ENCODE measurements at regions not wholly inside any gene's neighbourhood (a gene's known extent, or its start where the extent isn't known, plus 50 kb on each side); places are given as distances from the start of the nearest gene placed in this dataset.

DNA sequence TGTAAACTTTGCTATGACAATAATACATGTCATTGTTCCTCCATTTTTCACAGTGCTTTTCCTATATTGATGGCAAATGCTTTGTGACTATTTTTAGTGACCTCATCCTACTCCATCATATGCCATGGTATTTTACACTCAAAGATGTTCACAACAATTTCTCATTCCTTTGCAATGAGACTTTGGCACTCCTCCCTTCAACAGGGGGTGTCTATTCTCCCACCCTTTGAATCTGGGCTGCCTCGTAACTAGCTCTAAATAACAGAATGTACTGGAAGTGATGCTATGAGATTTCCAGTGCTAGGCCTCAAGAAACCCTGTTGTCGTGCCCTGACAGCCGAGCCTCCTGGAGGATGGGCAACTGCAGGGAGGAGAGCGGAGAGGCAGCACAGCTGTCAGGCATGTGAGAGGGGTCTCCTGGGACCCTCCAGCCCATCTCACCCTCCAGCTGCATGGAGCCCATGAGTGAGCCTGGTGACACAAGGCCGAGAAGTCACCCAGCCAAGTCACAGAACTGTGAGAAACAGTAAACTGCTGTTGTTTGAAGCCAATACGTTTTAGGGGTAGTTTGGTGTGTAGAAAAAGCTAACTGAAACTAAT lies 103.1 kb upstream of the APCDD1 start:
- no peaks in the 10 kb centered on the region for H3F3A ChIP-seq (ENCODE audit: low read depth)
- H3K9me3 ChIP-seq (ENCODE audit: insufficient read depth, low read depth, low read length): peaks cover 9% of the 10 kb centered on the region; the same call in 1 of the 2 replicates
- H3K4me1 ChIP-seq (ENCODE audit: insufficient read depth, low read length, poor library complexity, severe bottlenecking): no peaks in the 10 kb centered on the region
- no peaks in the 10 kb centered on the region for H3K36me3 ChIP-seq (ENCODE audit: insufficient read depth, low read length)
- H3K4me2 ChIP-seq (ENCODE audit: low read depth, low read length, poor library complexity, severe bottlenecking): no peak overlapping the region
- H3K79me2 ChIP-seq (ENCODE audit: insufficient read depth, low read length): no peaks in the 10 kb centered on the region
- no peak overlapping the region for H2AFZ ChIP-seq (ENCODE audit: low read length)
- no peaks in the 10 kb centered on the region for H3K27me3 ChIP-seq (ENCODE audit: insufficient read depth, low read length, poor library complexity, severe bottlenecking)
- no peaks in the 10 kb centered on the region for H3K9me2 ChIP-seq (replicated peaks; ENCODE audit: low read depth, low read length)
- no peak overlapping the region for H3K4me3 ChIP-seq (ENCODE audit: low read length, poor library complexity, severe bottlenecking)
- no peak overlapping the region for H3K9ac ChIP-seq (ENCODE audit: low read depth, low read length, poor library complexity, severe bottlenecking)
- no peaks in the 10 kb centered on the region for H4K20me1 ChIP-seq (ENCODE audit: insufficient read depth, low read length, poor library complexity, severe bottlenecking)
- TF ChIP-seq, protein P1, sequence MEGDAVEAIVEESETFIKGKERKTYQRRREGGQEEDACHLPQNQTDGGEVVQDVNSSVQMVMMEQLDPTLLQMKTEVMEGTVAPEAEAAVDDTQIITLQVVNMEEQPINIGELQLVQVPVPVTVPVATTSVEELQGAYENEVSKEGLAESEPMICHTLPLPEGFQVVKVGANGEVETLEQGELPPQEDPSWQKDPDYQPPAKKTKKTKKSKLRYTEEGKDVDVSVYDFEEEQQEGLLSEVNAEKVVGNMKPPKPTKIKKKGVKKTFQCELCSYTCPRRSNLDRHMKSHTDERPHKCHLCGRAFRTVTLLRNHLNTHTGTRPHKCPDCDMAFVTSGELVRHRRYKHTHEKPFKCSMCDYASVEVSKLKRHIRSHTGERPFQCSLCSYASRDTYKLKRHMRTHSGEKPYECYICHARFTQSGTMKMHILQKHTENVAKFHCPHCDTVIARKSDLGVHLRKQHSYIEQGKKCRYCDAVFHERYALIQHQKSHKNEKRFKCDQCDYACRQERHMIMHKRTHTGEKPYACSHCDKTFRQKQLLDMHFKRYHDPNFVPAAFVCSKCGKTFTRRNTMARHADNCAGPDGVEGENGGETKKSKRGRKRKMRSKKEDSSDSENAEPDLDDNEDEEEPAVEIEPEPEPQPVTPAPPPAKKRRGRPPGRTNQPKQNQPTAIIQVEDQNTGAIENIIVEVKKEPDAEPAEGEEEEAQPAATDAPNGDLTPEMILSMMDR (conservative IDR thresholded peaks at IDR 0.05; ENCODE audit: low read length): no peak
- no peak for TF ChIP-seq EZH2phosphoT487 (IDR thresholded peaks at IDR 0.05; ENCODE audit: borderline replicate concordance)

DNA sequence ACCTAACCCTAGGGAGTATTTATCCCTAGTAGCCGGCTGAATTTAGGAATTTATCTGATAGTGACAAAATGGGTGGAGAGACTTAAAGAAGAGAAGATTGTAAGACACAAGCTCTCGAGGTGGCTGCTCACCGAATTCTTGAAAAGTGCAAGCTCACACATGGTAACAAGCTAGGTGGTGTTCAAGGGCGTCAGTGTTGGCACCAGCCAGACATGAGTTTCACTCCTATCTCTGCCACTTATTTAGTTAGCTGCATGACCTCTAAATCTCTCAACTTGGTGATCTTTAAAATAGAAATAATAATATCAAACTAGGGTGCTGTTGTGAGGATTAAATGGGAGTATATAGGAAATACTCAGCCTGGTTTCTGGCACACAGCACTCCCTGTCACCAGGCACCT lies 102.6 kb upstream of the APCDD1 start:
- no peak overlapping the region for H2AFZ ChIP-seq (ENCODE audit: low read length)
- H3K9me3 ChIP-seq (ENCODE audit: insufficient read depth, low read depth, low read length): peaks cover 14% of the 10 kb centered on the region; the same call in 1 of the 2 replicates
- no peaks in the 10 kb centered on the region for H4K20me1 ChIP-seq (ENCODE audit: insufficient read depth, low read length, poor library complexity, severe bottlenecking)
- H3K79me2 ChIP-seq (ENCODE audit: insufficient read depth, low read length): no peaks in the 10 kb centered on the region
- H3K9ac ChIP-seq (ENCODE audit: low read depth, low read length, poor library complexity, severe bottlenecking): no peak overlapping the region
- H3F3A ChIP-seq (ENCODE audit: low read depth): no peaks in the 10 kb centered on the region
- no peak overlapping the region for H3K4me3 ChIP-seq (ENCODE audit: low read length, poor library complexity, severe bottlenecking)
- H3K4me1 ChIP-seq (ENCODE audit: insufficient read depth, low read length, poor library complexity, severe bottlenecking): no peaks in the 10 kb centered on the region
- H3K36me3 ChIP-seq (ENCODE audit: insufficient read depth, low read length): no peaks in the 10 kb centered on the region
- TF ChIP-seq EZH2phosphoT487 (IDR thresholded peaks at IDR 0.05; ENCODE audit: borderline replicate concordance): no peak
- TF ChIP-seq, protein P1 (conservative IDR thresholded peaks at IDR 0.05; ENCODE audit: low read length): no peak
- no peaks in the 10 kb centered on the region for H3K9me2 ChIP-seq (replicated peaks; ENCODE audit: low read depth, low read length)
- H3K27me3 ChIP-seq (ENCODE audit: insufficient read depth, low read length, poor library complexity, severe bottlenecking): no peaks in the 10 kb centered on the region
- no peak overlapping the region for H3K4me2 ChIP-seq (ENCODE audit: low read depth, low read length, poor library complexity, severe bottlenecking)

DNA sequence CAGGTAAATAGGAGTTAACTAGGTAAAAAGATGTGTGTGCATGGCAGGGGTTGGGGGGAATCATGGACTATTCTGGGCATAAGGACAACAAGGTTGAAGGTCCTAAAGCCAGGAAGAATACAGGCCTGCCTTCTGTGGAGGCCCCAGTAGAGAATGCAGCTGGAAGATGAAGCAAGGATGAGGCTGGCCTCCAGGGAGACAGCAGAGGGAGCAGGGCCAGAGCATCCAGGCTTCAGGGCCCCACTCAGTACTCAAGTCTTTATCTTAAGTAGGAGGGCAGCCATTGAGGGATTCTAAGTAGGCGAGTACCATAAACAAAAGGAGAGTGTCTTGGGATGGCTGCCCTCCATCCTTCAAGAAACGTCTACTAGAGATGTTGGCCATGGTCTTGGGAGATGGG lies 101.8 kb upstream of the APCDD1 start:
- Histone ChIP-seq H3K9me2 (replicated peaks; ENCODE audit: low read depth, low read length) (no peaks in the 10 kb centered on the region), H3K36me3 (ENCODE audit: insufficient read depth, low read length) (no peaks in the 10 kb centered on the region), H3K9ac (ENCODE audit: low read depth, low read length, poor library complexity, severe bottlenecking) (no peak overlapping the region), H3K9me3 (ENCODE audit: insufficient read depth, low read depth, low read length) (peaks cover 21% of the 10 kb centered on the region; the same call in 1 of the 2 replicates), H3K79me2 (ENCODE audit: insufficient read depth, low read length) (no peaks in the 10 kb centered on the region), H3F3A (ENCODE audit: low read depth) (no peaks in the 10 kb centered on the region), H4K20me1 (ENCODE audit: insufficient read depth, low read length, poor library complexity, severe bottlenecking) (no peaks in the 10 kb centered on the region), H3K27me3 (ENCODE audit: insufficient read depth, low read length, poor library complexity, severe bottlenecking) (no peaks in the 10 kb centered on the region), H3K4me3 (ENCODE audit: low read length, poor library complexity, severe bottlenecking) (no peak overlapping the region), H3K4me1 (ENCODE audit: insufficient read depth, low read length, poor library complexity, severe bottlenecking) (no peaks in the 10 kb centered on the region), H2AFZ (ENCODE audit: low read length) (no peak overlapping the region), H3K4me2 (ENCODE audit: low read depth, low read length, poor library complexity, severe bottlenecking) (no peak overlapping the region)
- no peak for TF ChIP-seq EZH2phosphoT487 (IDR thresholded peaks at IDR 0.05; ENCODE audit: borderline replicate concordance)
- TF ChIP-seq, protein P1 (conservative IDR thresholded peaks at IDR 0.05; ENCODE audit: low read length): no peak
